GM10248 (cell line): ENCODE measurements at regions not wholly inside any gene's neighbourhood (a gene's known extent, or its start where the extent isn't known, plus 50 kb on each side); places are given as distances from the start of the nearest gene placed in this dataset.

Source experiments
- CTCF ChIA-PET: fragments of 300-600 bp; sonication (Branson Sonifier 250); formaldehyde crosslinking; extraction: SDS; loops from one replicate; lab custom pipeline; 2021; ENCODE audit warnings: antibody characterized with exemption; lab: Yijun Ruan, JAX
- POLR2A ChIA-PET: fragments of 350-650 bp; sonication (Branson Sonifier 250); formaldehyde crosslinking; extraction: SDS; loops from one replicate; lab custom pipeline; 2020; ENCODE audit warnings: antibody characterized with exemption; lab: Yijun Ruan, JAX
- DNase-seq: peaks from one replicate; pipeline ENCODE4 v3.0.0; 2012; ENCODE audit errors: extremely low spot score
- CTCF ChIP-seq: IDR thresholded peaks from 2 replicates; pipeline ENCODE4 v1.5.1; 2012; ENCODE audit warnings: mild to moderate bottlenecking, low read depth; ENCODE audit errors: extremely low read depth, missing control alignments, control extremely low read depth

GRCh38 chr5:34547300-34548085 lies 108.6 kb upstream of the RAI14 start:
- no peak for TF ChIP-seq CTCF
- no peak for DNase-seq
- ChIA-PET POLR2A (no interaction called here), CTCF (interaction anchor here (0.7 to 1.6 kb wide), 4 partner anchors 9 to 24 kb away, joined by 3 to 6 read pairs (median 4); no protein-coding TSS in a partner anchor)

- POLR2A ChIA-PET: no interaction called here
- CTCF ChIA-PET: interaction anchor here (0.7 to 1.6 kb wide), 3 partner anchors 9 to 20 kb away, joined by 3 to 5 read pairs (median 3); no protein-coding TSS in a partner anchor
- no peak for TF ChIP-seq CTCF
- no peak for DNase-seq
These were observed 108.1 kb upstream of the RAI14 start for GRCh38 chr5:34548086-34548403.

GRCh38 chr5:34550247-34550646 lies 105.9 kb upstream of the RAI14 start:
- CTCF ChIA-PET: interaction anchor here (0.9 to 1.0 kb wide), 2 partner anchors 13 to 30 kb away, joined by 3 read pairs; no protein-coding TSS in a partner anchor
- POLR2A ChIA-PET: no interaction called here
- no peak for DNase-seq
- no peak for TF ChIP-seq CTCF

GRCh38 chr5:34550964-34551363 lies 105.2 kb upstream of the RAI14 start:
- DNase-seq: no peak
- CTCF ChIA-PET: interaction anchor here (1.0 kb wide), 1 partner anchor 29 kb away, joined by 3 read pairs; no protein-coding TSS in a partner anchor
- POLR2A ChIA-PET: no interaction called here
- TF ChIP-seq CTCF: no peak

GRCh38 chr5:34551911-34552433 lies 104.2 kb upstream of the RAI14 start:
- TF ChIP-seq CTCF: no peak
- ChIA-PET CTCF (interaction anchor here (1.0 kb wide), 1 partner anchor 29 kb away, joined by 5 read pairs; no protein-coding TSS in a partner anchor), POLR2A (no interaction called here)
- DNase-seq: no peak

- no peak for TF ChIP-seq CTCF
- DNase-seq: no peak
- POLR2A ChIA-PET: no interaction called here
- CTCF ChIA-PET: interaction anchor here (1.0 to 1.5 kb wide), 2 partner anchors 15 to 29 kb away, joined by 4 to 5 read pairs; no protein-coding TSS in a partner anchor
These were observed 103.4 kb upstream of the RAI14 start for GRCh38 chr5:34552686-34553085.
